GM12891 (cell line): ENCODE measurements at regions not wholly inside any gene's neighbourhood (a gene's known extent, or its start where the extent isn't known, plus 50 kb on each side); places are given as distances from the start of the nearest gene placed in this dataset.

Experiments
- PAX5 ChIP-seq: IDR thresholded peaks from 2 replicates; pipeline ENCODE4 v1.6.1; 2011; ENCODE audit warnings: low read length, moderate library complexity, mild to moderate bottlenecking; ENCODE audit not compliant: insufficient read depth, severe bottlenecking
- POLR2A ChIP-seq: IDR thresholded peaks from 2 replicates; pipeline ENCODE4 v1.6.1; 2011; ENCODE audit warnings: low read depth, low read length, control low read depth
- POLR2AphosphoS5 ChIP-seq: IDR thresholded peaks from 2 replicates; pipeline ENCODE4 v1.6.1; 2011; ENCODE audit warnings: low read depth, low read length, control low read depth
- TAF1 ChIP-seq: IDR thresholded peaks from 2 replicates; pipeline ENCODE4 v1.6.1; 2011; ENCODE audit warnings: low read depth, low read length, control low read depth

GRCh38 chr2:95761556-95761955, 169.8 kb downstream of the TRIM43 start:
- TF ChIP-seq POLR2A (no peak), PAX5 (no peak), POLR2AphosphoS5 (no peak), TAF1 (no peak)
